Osteoblast (primary cell): ENCODE measurements at regions not wholly inside any gene's neighbourhood (a gene's known extent, or its start where the extent isn't known, plus 50 kb on each side); places are given as distances from the start of the nearest gene placed in this dataset.

ENCODE experiments used
- DNase-seq: peaks from one replicate; pipeline ENCODE4 v3.0.0; 2011; ENCODE audit warnings: low spot score, mixed read lengths; ENCODE audit not compliant: insufficient read length; ENCODE audit errors: missing footprints
- H2AFZ ChIP-seq: 2 replicates; pipeline ENCODE4 v1.6.0; 2011; ENCODE audit warnings: mild to moderate bottlenecking, low read length
- H3K27ac ChIP-seq: 2 replicates; pipeline ENCODE4 v1.5.1; 2011; ENCODE audit warnings: mild to moderate bottlenecking, low read depth, low read length, moderate library complexity
- H3K27me3 ChIP-seq: 2 replicates; pipeline ENCODE4 v1.6.0; 2012; ENCODE audit warnings: mild to moderate bottlenecking, control low read depth, inconsistent platforms, low read length, moderate library complexity; ENCODE audit not compliant: insufficient read depth
- H3K36me3 ChIP-seq: 2 replicates; pipeline ENCODE4 v1.5.1; 2011; ENCODE audit warnings: mild to moderate bottlenecking, low read length, control low read depth, moderate library complexity; ENCODE audit not compliant: insufficient read depth
- H3K4me1 ChIP-seq: 2 replicates; pipeline ENCODE4 v1.5.1; 2011; ENCODE audit warnings: mild to moderate bottlenecking, low read length, control low read depth, moderate library complexity; ENCODE audit not compliant: insufficient read depth
- H3K4me2 ChIP-seq: 2 replicates; pipeline ENCODE4 v1.6.0; 2011; ENCODE audit warnings: mild to moderate bottlenecking, low read length; ENCODE audit not compliant: insufficient read depth
- H3K4me3 ChIP-seq: fragments of 200-600 bp; sonication (generic); 3 replicates; pipeline ENCODE4 v1.5.1; 2012; ENCODE audit warnings: mild to moderate bottlenecking, low read length, inconsistent platforms; ENCODE audit not compliant: insufficient read depth
- H3K79me2 ChIP-seq: 2 replicates; pipeline ENCODE4 v1.6.0; 2012; ENCODE audit warnings: mild to moderate bottlenecking, low read length, control low read depth, inconsistent platforms; ENCODE audit not compliant: insufficient read depth
- H3K9me3 ChIP-seq: 2 replicates; pipeline ENCODE4 v1.5.1; 2011; ENCODE audit warnings: low read depth, low read length, control low read depth
- H4K20me1 ChIP-seq: 2 replicates; pipeline ENCODE4 v1.6.0; 2012; ENCODE audit warnings: mild to moderate bottlenecking, low read length, control low read depth; ENCODE audit not compliant: insufficient read depth
- TF ChIP-seq, protein P1 (sequence below): IDR thresholded peaks from 2 replicates; pipeline ENCODE4 v1.5.1; 2011; ENCODE audit warnings: mild to moderate bottlenecking, low read depth, low read length, moderate library complexity; ENCODE audit errors: extremely low read depth

DNA sequence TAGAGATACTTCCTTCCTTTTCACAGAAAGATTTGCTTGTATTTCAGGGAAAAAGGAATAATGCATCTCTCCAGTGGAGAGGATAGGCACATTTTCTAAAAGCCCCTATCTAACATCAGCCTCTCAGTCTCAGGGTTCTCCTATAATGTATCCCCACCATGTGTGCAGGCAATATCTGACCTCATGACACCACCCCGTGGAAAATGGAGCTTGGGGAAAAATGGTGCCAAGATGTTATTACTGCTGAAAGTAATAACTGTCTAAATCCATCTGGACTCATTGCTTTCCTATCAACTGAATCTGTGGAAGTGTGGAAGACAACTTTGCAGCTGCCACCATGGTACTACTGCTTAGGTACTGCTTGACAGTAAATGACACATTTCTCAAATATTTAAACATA, 574.3 kb downstream of the LRRC70 start:
- Histone ChIP-seq H3K4me1 (no peaks in the 10 kb centered on the region), H3K4me3 (no peak overlapping the region), H3K27me3 (no peaks in the 10 kb centered on the region), H3K79me2 (no peaks in the 10 kb centered on the region), H3K27ac (no peak overlapping the region), H3K9me3 (no peaks in the 10 kb centered on the region), H3K4me2 (no peak overlapping the region), H3K36me3 (no peaks in the 10 kb centered on the region), H4K20me1 (no peaks in the 10 kb centered on the region), H2AFZ (no peak overlapping the region)
- no peak for DNase-seq
- TF ChIP-seq, protein P1, sequence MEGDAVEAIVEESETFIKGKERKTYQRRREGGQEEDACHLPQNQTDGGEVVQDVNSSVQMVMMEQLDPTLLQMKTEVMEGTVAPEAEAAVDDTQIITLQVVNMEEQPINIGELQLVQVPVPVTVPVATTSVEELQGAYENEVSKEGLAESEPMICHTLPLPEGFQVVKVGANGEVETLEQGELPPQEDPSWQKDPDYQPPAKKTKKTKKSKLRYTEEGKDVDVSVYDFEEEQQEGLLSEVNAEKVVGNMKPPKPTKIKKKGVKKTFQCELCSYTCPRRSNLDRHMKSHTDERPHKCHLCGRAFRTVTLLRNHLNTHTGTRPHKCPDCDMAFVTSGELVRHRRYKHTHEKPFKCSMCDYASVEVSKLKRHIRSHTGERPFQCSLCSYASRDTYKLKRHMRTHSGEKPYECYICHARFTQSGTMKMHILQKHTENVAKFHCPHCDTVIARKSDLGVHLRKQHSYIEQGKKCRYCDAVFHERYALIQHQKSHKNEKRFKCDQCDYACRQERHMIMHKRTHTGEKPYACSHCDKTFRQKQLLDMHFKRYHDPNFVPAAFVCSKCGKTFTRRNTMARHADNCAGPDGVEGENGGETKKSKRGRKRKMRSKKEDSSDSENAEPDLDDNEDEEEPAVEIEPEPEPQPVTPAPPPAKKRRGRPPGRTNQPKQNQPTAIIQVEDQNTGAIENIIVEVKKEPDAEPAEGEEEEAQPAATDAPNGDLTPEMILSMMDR: no peak

DNA sequence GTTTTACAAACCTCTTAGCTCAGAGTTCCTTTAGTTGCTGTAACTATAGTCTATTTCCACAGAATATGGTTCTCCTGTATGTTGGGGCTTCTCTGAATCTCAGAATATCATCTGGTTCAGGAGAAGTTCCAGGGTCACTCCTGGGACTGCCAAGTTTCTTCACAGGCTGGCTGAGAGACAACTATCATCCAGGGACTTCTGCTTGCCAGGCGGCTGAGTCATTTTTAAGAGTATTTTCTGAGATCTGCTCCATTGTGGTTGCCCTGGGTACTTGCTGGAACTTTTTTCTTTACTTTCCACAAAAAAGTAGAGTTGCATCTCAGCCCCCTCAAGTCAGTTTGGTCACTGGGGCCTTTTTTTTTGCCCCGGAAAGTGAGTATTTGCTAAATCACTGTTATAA, 566.5 kb downstream of the LRRC70 start:
- no peak overlapping the region for H3K4me3 ChIP-seq
- H3K36me3 ChIP-seq: no peaks in the 10 kb centered on the region
- no peak overlapping the region for H3K4me2 ChIP-seq
- no peaks in the 10 kb centered on the region for H4K20me1 ChIP-seq
- H3K9me3 ChIP-seq: no peaks in the 10 kb centered on the region
- DNase-seq: no peak
- H3K79me2 ChIP-seq: no peaks in the 10 kb centered on the region
- H3K27ac ChIP-seq: no peak overlapping the region
- no peaks in the 10 kb centered on the region for H3K4me1 ChIP-seq
- H2AFZ ChIP-seq: no peak overlapping the region
- TF ChIP-seq, protein P1: no peak
- H3K27me3 ChIP-seq: no peaks in the 10 kb centered on the region

DNA sequence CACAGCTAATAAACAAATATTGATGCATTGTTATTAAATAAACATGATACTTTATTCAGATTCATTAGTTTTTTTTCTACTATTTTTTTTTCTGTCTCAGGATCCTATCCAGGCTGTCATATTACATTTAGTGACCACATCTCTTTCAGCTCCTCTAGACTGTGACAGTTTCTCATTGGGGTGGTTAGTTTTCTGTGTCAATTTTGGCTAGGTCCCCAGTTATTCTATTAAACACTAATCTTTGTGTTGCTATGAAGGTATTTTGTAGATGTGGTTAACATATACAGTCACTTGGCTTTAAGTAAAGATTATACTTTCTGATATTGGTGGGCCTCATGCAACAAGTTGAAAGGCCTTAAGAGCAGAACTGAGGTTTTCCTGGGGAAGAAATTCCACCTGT, 563.0 kb downstream of the LRRC70 start:
- Histone ChIP-seq H3K4me2 (no peak overlapping the region), H2AFZ (no peak overlapping the region), H3K9me3 (no peaks in the 10 kb centered on the region), H3K27ac (no peak overlapping the region), H3K79me2 (no peaks in the 10 kb centered on the region), H4K20me1 (no peaks in the 10 kb centered on the region), H3K4me1 (no peaks in the 10 kb centered on the region), H3K36me3 (no peaks in the 10 kb centered on the region), H3K27me3 (no peaks in the 10 kb centered on the region), H3K4me3 (no peak overlapping the region)
- TF ChIP-seq, protein P1: no peak
- no peak for DNase-seq

DNA sequence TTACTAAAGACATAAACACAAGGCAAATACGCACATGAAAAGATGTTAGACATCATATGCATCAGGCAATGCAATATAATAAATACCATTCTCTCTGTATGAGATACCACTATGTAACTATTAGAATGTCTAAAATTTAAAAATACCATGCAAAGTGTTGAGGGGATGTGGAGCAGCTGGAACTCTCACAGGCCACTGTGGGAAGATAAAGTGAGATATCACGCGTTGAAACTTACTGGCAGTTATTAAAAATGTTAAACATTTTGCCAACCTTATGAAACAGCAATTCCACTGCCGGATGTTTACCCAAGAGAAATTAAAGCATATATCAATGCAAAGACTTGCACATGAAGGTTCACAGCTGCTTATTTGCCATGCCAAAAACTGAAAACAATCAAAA, 556.7 kb downstream of the LRRC70 start:
- no peak overlapping the region for H3K4me2 ChIP-seq
- no peak for DNase-seq
- TF ChIP-seq, protein P1: no peak
- H3K36me3 ChIP-seq: no peaks in the 10 kb centered on the region
- H2AFZ ChIP-seq: no peak overlapping the region
- H3K4me1 ChIP-seq: no peaks in the 10 kb centered on the region
- H3K9me3 ChIP-seq: no peaks in the 10 kb centered on the region
- H3K27ac ChIP-seq: no peak overlapping the region
- H3K27me3 ChIP-seq: no peaks in the 10 kb centered on the region
- no peaks in the 10 kb centered on the region for H3K79me2 ChIP-seq
- no peak overlapping the region for H3K4me3 ChIP-seq
- H4K20me1 ChIP-seq: no peaks in the 10 kb centered on the region
